ENCODE measurements at regions not wholly inside any gene's neighbourhood (a gene's known extent, or its start where the extent isn't known, plus 50 kb on each side); places are given as distances from the start of the nearest gene placed in this dataset.
A peak's percentile ranks its signal among the peaks of the same experiment; 100 is the strongest.

GRCh38 chr4:130576218-130576617 lies 1480.3 kb downstream of the C4orf33 start:
- DNase-seq (ENCODE audit: low read depth) = no peak

- no peak for DNase-seq (ENCODE audit: low read depth)
Measured at GRCh38 chr4:130591091-130591490, 1495.1 kb downstream of the C4orf33 start.

- DNase-seq (ENCODE audit: low read depth) = no peak
Measured at GRCh38 chr4:130600706-130601105, 1504.8 kb downstream of the C4orf33 start.

- no peak for DNase-seq (ENCODE audit: low read depth)
Measured at GRCh38 chr4:130603043-130603442, 1507.1 kb downstream of the C4orf33 start.

GRCh38 chr4:130608121-130608520 lies 1512.2 kb downstream of the C4orf33 start:
- no peak for DNase-seq (ENCODE audit: low read depth)

GRCh38 chr4:130628531-130628930 lies 1532.6 kb downstream of the C4orf33 start:
- DNase-seq (ENCODE audit: low read depth) = no peak

GRCh38 chr4:130632731-130633604 lies 1537.0 kb downstream of the C4orf33 start:
- no peak for DNase-seq (ENCODE audit: low read depth)

GRCh38 chr4:130636486-130636885 lies 1540.5 kb downstream of the C4orf33 start:
- DNase-seq (ENCODE audit: low read depth) = no peak

- no peak for DNase-seq (ENCODE audit: low read depth)
Measured at GRCh38 chr4:130640592-130640991, 1544.6 kb downstream of the C4orf33 start.

- DNase-seq (ENCODE audit: low read depth) = no peak
Measured at GRCh38 chr4:130646886-130647285, 1550.9 kb downstream of the C4orf33 start.

- DNase-seq (ENCODE audit: low read depth) = no peak
Measured at GRCh38 chr4:130648570-130648969, 1552.6 kb downstream of the C4orf33 start.

- no peak for DNase-seq (ENCODE audit: low read depth)
Measured at GRCh38 chr4:130653842-130654241, 1557.9 kb downstream of the C4orf33 start.

- DNase-seq (ENCODE audit: low read depth) = no peak
Measured at GRCh38 chr4:130659320-130659719, 1563.4 kb downstream of the C4orf33 start.

- DNase-seq (ENCODE audit: low read depth) = no peak
Measured at GRCh38 chr4:130668859-130669258, 1572.9 kb downstream of the C4orf33 start.

GRCh38 chr4:130675266-130675665 lies 1579.3 kb downstream of the C4orf33 start:
- no peak for DNase-seq (ENCODE audit: low read depth)

GRCh38 chr4:130689181-130689580 lies 1593.2 kb downstream of the C4orf33 start:
- DNase-seq (ENCODE audit: low read depth) = no peak

- DNase-seq (ENCODE audit: low read depth) = no peak
Measured at GRCh38 chr4:130698251-130698650, 1602.3 kb downstream of the C4orf33 start.

GRCh38 chr4:130699004-130699403 lies 1603.1 kb downstream of the C4orf33 start:
- DNase-seq (ENCODE audit: low read depth) = no peak

- DNase-seq (ENCODE audit: low read depth) = peak; percentile 7
Measured at GRCh38 chr4:130703211-130703935, 1607.4 kb downstream of the C4orf33 start.

- no peak for DNase-seq (ENCODE audit: low read depth)
Measured at GRCh38 chr4:130705023-130705422, 1609.1 kb downstream of the C4orf33 start.

- DNase-seq (ENCODE audit: low read depth) = no peak
Measured at GRCh38 chr4:130712038-130712437, 1616.1 kb downstream of the C4orf33 start.

- DNase-seq (ENCODE audit: low read depth) = no peak
Measured at GRCh38 chr4:130714006-130714405, 1618.1 kb downstream of the C4orf33 start.

GRCh38 chr4:130722361-130722760 lies 1626.4 kb downstream of the C4orf33 start:
- DNase-seq (ENCODE audit: low read depth) = no peak

Data from myocyte (in vitro differentiated cells).